ENCODE measurements at regions not wholly inside any gene's neighbourhood (a gene's known extent, or its start where the extent isn't known, plus 50 kb on each side); places are given as distances from the start of the nearest gene placed in this dataset.

GRCh38 chr1:244212219-244212618 is 161.1 kb downstream of the ZBTB18 start:
- no peak for TF ChIP-seq CTCF (IDR thresholded peaks at IDR 0.05)
- peak overlapping the region in 1 of 2 donors; percentile 33 for H3K27ac ChIP-seq
- H3K4me3 ChIP-seq, result no peak overlapping the region
- no peak for DNase-seq (ENCODE audit: low spot score)

- no peak overlapping the region for H3K4me3 ChIP-seq
- no peak overlapping the region for H3K27ac ChIP-seq
- no peak for DNase-seq (ENCODE audit: low spot score)
- no peak for TF ChIP-seq CTCF (IDR thresholded peaks at IDR 0.05)
Measured at GRCh38 chr1:244212797-244213475, 161.9 kb downstream of the ZBTB18 start.

- no peak for TF ChIP-seq CTCF (IDR thresholded peaks at IDR 0.05)
- DNase-seq (ENCODE audit: low spot score), result no peak
- H3K27ac ChIP-seq, result no peak overlapping the region
- no peak overlapping the region for H3K4me3 ChIP-seq
Measured at GRCh38 chr1:244214009-244214967, 163.2 kb downstream of the ZBTB18 start.

GRCh38 chr1:244216836-244217235 is 165.8 kb downstream of the ZBTB18 start:
- no peak for TF ChIP-seq CTCF (IDR thresholded peaks at IDR 0.05)
- H3K4me3 ChIP-seq, result no peak overlapping the region
- DNase-seq (ENCODE audit: low spot score), result peak; percentile 57

GRCh38 chr1:244217711-244218110 is 166.6 kb downstream of the ZBTB18 start:
- DNase-seq (ENCODE audit: low spot score), result no peak
- Histone ChIP-seq H3K27ac (no peak overlapping the region), H3K4me3 (no peak overlapping the region)
- TF ChIP-seq CTCF (IDR thresholded peaks at IDR 0.05), result no peak

More at GRCh38 chr1:244216836-244217235, 165.8 kb downstream of the ZBTB18 start:
- no peak overlapping the region for H3K27ac ChIP-seq

GRCh38 chr1:244218220-244218619 is 167.1 kb downstream of the ZBTB18 start:
- no peak for TF ChIP-seq CTCF (IDR thresholded peaks at IDR 0.05)

More at GRCh38 chr1:244218220-244218619, 167.1 kb downstream of the ZBTB18 start:
- no peak for DNase-seq (ENCODE audit: low spot score)
- H3K27ac ChIP-seq, result no peak overlapping the region
- no peak overlapping the region for H3K4me3 ChIP-seq

All from coronary artery (tissue), 2 donors.